Adrenal gland (tissue), 5 donors: ENCODE measurements at regions not wholly inside any gene's neighbourhood (a gene's known extent, or its start where the extent isn't known, plus 50 kb on each side); places are given as distances from the start of the nearest gene placed in this dataset.

Experiments
- POLR2A ChIP-seq, 2 donors: fragments of 450-650 bp; IDR thresholded peaks; one replicate each; pipeline ENCODE4 v1.6.1; 2017; ENCODE audit warnings: antibody characterized with exemption in 2 of 2, mild to moderate bottlenecking in 2 of 2, moderate library complexity in 1 of 2
- TF ChIP-seq, protein P1 (sequence below), 6 experiments: fragments of 450-650 bp in 4 of 6; fragments of 200-600 bp in 2 of 6; sonication (generic) in 1 of 6; IDR thresholded peaks; 1 replicate in 5 of 6; 2 replicates in 1 of 6; pipeline versions ENCODE4 v1.5.1 to v1.8.0; 2016 to 2021; ENCODE audit warnings: antibody characterized with exemption in 6 of 6, mild to moderate bottlenecking in 2 of 6, moderate library complexity in 1 of 6
- donor health status: DM: no; HTN: no; CAD: no.

DNA sequence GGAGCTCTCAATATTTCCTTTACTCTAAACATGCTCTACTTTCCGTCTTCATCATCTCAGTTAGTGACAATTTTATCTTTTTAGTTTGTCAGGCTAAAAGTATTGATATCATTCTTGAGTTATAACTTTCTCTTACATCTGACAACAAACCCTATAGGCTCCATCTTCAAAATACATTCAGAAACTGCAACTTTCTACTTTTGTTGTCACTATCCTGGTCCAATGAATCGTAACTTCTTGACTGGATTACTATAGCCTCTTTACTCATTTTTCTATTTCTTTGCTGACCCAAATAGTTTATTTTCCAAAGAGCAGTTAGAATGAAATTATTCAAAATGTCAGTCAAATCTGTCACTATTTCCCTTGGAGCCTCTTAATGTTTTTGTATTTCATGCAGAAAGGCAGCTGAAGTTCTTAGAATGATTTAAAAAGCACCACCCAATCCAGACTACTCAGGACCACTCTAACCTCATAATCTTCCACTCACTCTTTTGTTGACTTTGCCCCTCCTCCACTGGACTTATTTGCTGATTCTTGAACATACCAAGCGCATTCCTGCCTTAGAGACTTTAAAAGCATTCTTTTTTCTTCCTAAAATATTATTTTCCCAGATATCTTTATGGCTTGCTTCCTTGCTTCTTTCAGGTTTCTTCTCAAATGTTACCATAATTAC is 119.9 kb upstream of the CBLB start:
- TF ChIP-seq POLR2A (IDR thresholded peaks at IDR 0.05), result no peak
- TF ChIP-seq, protein P1, sequence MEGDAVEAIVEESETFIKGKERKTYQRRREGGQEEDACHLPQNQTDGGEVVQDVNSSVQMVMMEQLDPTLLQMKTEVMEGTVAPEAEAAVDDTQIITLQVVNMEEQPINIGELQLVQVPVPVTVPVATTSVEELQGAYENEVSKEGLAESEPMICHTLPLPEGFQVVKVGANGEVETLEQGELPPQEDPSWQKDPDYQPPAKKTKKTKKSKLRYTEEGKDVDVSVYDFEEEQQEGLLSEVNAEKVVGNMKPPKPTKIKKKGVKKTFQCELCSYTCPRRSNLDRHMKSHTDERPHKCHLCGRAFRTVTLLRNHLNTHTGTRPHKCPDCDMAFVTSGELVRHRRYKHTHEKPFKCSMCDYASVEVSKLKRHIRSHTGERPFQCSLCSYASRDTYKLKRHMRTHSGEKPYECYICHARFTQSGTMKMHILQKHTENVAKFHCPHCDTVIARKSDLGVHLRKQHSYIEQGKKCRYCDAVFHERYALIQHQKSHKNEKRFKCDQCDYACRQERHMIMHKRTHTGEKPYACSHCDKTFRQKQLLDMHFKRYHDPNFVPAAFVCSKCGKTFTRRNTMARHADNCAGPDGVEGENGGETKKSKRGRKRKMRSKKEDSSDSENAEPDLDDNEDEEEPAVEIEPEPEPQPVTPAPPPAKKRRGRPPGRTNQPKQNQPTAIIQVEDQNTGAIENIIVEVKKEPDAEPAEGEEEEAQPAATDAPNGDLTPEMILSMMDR (IDR thresholded peaks at IDR 0.05), result no peak
